Hepatic stellate cell (primary cell): ENCODE measurements at regions not wholly inside any gene's neighbourhood (a gene's known extent, or its start where the extent isn't known, plus 50 kb on each side); places are given as distances from the start of the nearest gene placed in this dataset.
"Not testable (repeated sequence)": the region's sequence is repeated elsewhere in the genome, so short reads cannot be mapped to it uniquely, and the experiment has no call there.

ENCODE experiments used
- DNase-seq: peaks from one replicate; pipeline ENCODE4 v3.0.0; 2011; ENCODE audit warnings: low spot score

GRCh38 chr4:156545003-156545785 is 426.4 kb downstream of the PDGFC start:
- DNase-seq = no peak

DNA sequence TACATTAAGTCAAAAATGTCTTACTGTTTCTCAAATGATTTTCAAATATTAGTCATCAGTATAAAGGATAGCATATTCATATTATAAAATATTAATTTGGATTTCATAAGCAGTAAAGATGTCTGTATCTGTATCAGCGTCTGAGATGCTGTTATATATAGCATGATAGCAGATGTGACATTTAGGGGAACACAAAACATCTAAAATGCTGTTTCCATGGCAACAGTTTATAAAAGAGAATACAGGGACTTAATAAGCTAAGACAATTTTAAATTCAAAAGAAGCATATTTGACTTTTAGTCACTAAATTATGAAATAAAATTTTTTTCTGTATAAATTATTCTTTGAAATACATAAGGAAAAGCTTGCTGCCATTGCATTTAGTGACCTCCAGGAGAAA is 432.2 kb downstream of the PDGFC start:
- no peak for DNase-seq

DNA sequence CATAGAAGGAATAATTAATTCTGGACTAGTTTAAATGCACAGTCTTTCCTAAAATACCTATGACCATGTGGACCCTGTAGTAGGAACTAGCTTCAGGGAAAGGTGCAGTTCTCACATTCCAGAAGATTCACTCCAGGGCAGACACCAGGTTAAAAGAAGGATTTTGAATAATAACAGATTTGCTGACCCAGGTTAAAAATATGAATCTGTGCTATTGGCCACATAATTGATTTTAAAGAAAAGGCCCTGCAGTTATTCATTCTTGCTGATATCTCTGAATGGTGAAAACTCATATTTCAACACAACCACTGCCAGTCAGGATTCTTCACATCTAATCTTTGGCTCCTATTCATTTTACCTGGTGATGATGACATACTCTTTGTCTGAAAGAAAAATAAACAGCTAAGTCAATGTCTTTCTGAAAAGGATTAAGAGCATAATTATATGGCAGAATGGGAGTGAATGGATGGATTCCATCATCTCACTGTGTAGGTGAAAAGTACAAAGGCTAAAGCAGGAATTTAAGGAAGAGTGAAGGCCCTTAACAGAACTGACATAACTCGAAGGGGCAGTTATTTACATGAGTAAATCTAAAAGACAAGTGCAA is 432.8 kb downstream of the PDGFC start:
- no peak for DNase-seq

- no peak for DNase-seq
Measured at GRCh38 chr4:156538210-156538609, 433.4 kb downstream of the PDGFC start.

DNA sequence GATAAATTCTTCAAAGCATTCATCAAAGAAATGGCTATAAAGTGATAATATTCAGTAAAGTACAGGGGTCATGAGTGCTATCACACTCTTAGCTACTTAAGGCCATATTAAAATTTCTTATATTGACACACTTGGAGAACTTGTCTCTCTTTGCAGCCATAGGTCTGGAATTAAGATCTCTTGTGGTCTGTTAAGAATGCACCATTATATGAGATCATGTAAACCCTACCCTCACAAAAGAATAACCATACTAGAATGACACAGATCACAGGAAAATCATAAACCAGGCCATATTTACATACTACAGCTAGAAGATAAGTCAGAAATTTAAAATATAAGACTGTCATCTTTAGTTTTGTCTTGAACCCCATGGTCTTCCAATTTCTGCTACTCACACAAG is 434.3 kb downstream of the PDGFC start:
- DNase-seq = no peak

DNA sequence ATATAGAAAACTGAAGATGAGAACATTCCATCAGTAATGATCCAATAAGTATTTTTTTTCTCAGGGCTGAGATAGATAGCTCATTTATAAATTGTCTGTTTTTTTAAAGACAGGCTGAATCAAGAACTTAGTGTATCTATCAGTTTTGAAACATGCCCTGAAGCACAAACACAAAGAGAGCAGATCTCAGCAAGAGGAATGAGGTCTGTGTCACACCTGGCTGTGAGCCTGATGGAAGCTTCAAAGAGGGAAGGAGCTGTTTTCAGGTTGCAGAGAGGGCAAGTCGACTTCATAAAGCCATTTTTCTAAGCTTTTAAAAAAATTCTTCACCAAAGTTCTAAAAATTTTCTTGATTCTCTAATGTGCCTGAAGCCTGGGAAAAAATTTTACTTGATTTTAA is 434.9 kb downstream of the PDGFC start:
- no peak for DNase-seq

- no peak for DNase-seq
Measured at GRCh38 chr4:156534205-156534604, 437.4 kb downstream of the PDGFC start.

- DNase-seq = no peak
Measured at GRCh38 chr4:156528216-156528615, 443.4 kb downstream of the PDGFC start.

- no peak for DNase-seq
Measured at GRCh38 chr4:156527237-156527993, 444.2 kb downstream of the PDGFC start.

GRCh38 chr4:156523991-156524390 is 447.6 kb downstream of the PDGFC start:
- no peak for DNase-seq

- no peak for DNase-seq
Measured at GRCh38 chr4:156523492-156523891, 448.1 kb downstream of the PDGFC start.

DNA sequence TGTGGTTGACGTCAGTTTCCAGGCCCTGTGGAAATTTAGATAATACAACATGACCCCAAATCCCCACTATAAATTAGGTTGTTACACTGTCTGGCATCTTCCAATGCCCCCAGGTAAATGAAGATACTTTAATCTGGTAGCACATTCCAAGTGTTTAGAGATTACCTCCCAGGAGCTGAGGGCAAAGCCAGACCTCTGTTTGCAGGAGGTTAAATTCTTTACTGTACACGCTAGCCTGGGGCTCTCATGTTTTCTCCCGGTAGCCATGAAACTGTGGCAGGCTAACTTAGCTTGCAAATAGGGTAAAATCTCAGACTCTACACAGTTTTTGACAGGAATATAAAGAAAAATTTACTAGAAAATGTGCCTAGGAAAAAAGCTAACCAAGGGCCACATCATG is 450.0 kb downstream of the PDGFC start:
- no peak for DNase-seq

DNA sequence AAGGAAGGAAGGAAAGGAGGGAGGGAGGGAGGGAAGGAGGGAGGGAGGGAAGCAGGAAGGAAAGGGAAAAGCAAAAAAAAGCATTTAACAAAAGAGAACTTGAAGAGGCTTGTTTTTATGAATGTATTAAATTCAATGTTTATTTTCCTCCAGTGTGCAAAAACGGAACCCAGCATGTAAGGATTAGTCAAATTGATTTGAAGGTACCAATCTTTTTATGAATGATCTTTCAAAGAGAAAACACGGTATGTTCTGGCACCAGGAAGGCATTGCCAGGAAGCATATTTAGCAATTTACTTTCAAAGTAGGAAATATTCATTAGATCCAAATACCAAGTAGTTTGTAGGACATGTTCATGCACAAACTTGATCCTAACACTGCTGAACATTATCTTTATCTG is 453.6 kb downstream of the PDGFC start:
- no peak for DNase-seq

- no peak for DNase-seq
Measured at GRCh38 chr4:156517546-156517945, 454.1 kb downstream of the PDGFC start.

- DNase-seq = no peak
Measured at GRCh38 chr4:156516698-156517097, 454.9 kb downstream of the PDGFC start.

DNA sequence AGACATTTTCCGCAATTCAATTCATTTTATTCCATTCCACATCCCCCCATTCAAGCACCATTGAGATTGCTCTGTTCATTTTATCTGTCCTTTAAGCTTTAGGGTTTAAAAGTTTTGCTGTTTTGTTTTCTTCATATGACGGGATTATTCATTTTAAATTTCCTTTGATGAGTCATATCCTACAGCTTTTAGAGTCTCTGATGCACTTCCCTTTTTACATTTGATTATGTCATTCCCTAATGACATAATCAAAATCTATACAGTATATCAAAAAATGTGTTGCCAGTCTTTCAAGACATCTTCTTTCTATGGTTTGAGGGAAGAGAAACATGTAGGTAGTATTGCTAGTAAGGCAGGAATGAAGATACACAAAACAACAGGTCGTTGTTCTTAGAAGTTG is 456.3 kb downstream of the PDGFC start:
- no peak for DNase-seq

DNA sequence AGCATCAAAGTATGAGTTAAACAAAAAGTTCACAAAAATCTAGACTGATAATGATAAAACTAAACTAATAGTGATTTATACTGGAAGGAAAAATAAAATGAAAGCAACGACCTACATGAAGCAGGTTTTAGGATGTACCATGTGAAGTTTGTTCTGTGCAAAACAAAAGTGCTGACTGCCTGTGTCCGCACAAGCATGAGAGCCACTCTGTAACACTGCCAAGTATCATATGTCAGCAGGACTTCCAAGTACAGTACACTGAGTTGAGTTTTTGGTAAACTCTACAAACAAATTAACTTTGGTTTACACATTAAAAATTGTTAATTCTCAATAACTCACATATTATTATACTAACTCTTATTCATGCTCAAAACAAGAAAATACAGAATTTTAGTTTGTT is 459.0 kb downstream of the PDGFC start:
- DNase-seq = no peak

- DNase-seq = not testable (repeated sequence)
Measured at GRCh38 chr4:156509921-156510320, 461.7 kb downstream of the PDGFC start.

DNA sequence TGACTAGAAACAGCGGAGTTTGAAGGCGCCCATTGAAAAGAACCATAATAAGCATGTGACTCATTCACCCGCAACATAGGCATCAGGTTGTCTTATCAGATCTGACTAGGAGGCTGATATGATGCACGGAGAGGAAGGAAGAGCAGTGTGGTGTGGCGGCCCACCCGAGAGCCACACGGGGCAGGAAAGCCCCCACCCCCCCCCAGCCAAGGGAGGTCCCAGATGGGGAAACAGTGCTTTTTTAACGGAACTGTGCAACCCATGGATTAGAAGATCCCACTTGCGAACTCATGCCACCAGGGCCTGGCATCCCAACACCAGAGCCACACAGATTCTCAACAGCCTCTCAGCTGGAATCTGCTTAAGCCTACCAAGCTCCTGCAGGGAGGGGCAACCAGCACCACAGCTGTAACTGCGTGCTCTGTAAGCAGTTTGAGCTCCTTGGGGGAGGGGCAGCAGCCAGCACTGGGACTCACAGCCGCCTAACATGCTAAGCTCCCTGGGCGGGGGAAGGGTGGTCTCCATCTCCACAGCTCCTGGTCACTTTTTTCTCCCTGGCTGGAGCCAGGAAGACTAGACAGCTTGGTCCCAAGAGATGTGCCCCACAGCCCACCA is 466.2 kb downstream of the PDGFC start:
- no peak for DNase-seq

DNA sequence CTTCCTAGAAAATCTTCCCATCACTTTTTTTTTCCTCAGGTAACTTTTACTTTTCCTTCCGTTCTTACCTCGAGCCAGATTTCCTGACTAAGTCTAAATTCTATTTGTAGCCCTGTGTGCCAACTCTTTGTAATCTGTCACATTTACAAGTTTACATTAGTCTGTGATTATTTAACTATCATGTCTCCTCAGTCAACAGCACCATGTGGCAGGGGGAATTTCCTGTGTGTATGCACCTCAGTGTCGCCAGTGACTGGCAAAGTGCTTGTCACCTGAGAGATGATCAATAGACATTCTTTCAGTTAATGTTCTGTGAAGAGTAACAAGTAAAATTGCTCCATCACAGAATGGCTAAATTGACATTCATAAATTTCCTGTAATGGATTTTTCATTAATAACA is 468.5 kb downstream of the PDGFC start:
- no peak for DNase-seq

- DNase-seq = no peak
Measured at GRCh38 chr4:156501962-156502361, 469.6 kb downstream of the PDGFC start.

DNA sequence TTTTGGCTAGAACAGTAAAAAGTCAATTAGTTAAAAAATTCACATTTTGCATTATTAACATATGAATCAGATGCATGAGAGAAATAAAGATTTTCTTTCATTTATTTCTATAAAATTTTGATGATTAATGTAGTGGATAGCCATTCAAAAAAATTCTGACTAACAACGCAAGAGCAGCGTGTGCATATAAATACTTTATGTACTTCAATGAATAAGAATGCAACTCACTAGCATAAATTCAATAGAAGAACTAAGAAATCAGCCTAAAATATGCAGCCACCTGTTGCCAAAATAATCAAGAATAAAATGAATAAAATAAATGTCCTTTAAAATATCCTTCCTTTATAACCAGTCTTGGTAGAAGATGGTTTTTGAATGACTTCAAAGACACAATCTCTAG is 471.9 kb downstream of the PDGFC start:
- no peak for DNase-seq

DNA sequence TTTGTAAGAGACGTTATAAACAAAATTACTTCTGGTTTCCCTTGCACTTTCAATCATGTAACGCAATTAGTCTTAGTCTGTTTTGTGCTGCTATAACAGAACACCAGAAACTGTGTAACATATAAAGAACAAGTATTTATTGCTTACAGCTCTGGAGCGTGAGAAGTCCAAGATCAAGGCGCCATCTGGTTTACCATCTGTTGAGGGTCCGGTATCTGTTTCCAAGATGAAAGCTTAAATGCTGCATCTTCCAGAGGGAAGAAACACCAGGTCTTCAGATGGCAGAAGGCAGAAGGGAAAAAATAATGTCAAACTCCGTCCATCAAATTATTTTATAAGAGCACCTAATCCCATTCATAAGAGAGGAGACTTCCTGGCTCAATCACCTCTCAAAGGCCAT is 474.1 kb downstream of the PDGFC start:
- DNase-seq = no peak
